Tibial nerve (tissue), 4 donors: ENCODE measurements at regions not wholly inside any gene's neighbourhood (a gene's known extent, or its start where the extent isn't known, plus 50 kb on each side); places are given as distances from the start of the nearest gene placed in this dataset.

Experiments
- DNase-seq, 2 donors: peaks; one replicate each; pipeline ENCODE4 v3.0.0-alpha.2; 2019; ENCODE audit warnings: low spot score in 2 of 2
- H3K27ac ChIP-seq, 4 donors: fragments of 200-600 bp; sonication (generic) in 3 of 4; one replicate each; pipeline ENCODE4 v1.5.1; 2017 to 2019; ENCODE audit warnings: mild to moderate bottlenecking in 1 of 4
- H3K27me3 ChIP-seq, 2 donors: fragments of 200-600 bp; sonication (generic) in 1 of 2; one replicate each; pipeline versions ENCODE4 v1.5.1 to v1.6.0; 2017 to 2019
- H3K36me3 ChIP-seq, 3 donors: fragments of 200-600 bp; sonication (generic); one replicate each; pipeline ENCODE4 v1.5.1; 2018 to 2019
- H3K4me1 ChIP-seq, 4 donors: fragments of 200-600 bp; sonication (generic) in 3 of 4; one replicate each; pipeline ENCODE4 v1.5.1; 2017 to 2019
- H3K4me3 ChIP-seq, 4 donors: fragments of 200-600 bp; sonication (generic) in 3 of 4; one replicate each; pipeline ENCODE4 v1.5.1; 2017 to 2019; ENCODE audit warnings: mild to moderate bottlenecking in 1 of 4, moderate library complexity in 1 of 4
- H3K9me3 ChIP-seq, 4 donors: fragments of 200-600 bp; sonication (generic) in 3 of 4; one replicate each; pipeline ENCODE4 v1.5.1; 2017 to 2019
- EP300 ChIP-seq, 2 donors: sonication (generic); formaldehyde crosslinking; IDR thresholded peaks; one replicate each; pipeline ENCODE4 v1.6.1; 2017; ENCODE audit warnings: antibody characterized with exemption in 2 of 2, mild to moderate bottlenecking in 1 of 2
- POLR2A ChIP-seq, 2 donors: fragments of 450-650 bp; IDR thresholded peaks; one replicate each; pipeline ENCODE4 v1.6.1; 2017; ENCODE audit warnings: antibody characterized with exemption in 2 of 2, mild to moderate bottlenecking in 2 of 2, moderate library complexity in 2 of 2
- WGBS, 2 donors: methylation state at CpG; one replicate each; pipeline ENCODE4 v1.1.5; 2018; 5-methylcytosine and 5-hydroxymethylcytosine counted together
- TF ChIP-seq, protein P1 (sequence below), 5 experiments: fragments of 200-600 bp in 3 of 5; fragments of 450-650 bp in 2 of 5; sonication (generic) in 3 of 5; IDR thresholded peaks; one replicate each; pipeline ENCODE4 v1.5.1; 2016 to 2019; ENCODE audit warnings: antibody characterized with exemption in 5 of 5, mild to moderate bottlenecking in 3 of 5, moderate library complexity in 2 of 5

DNA sequence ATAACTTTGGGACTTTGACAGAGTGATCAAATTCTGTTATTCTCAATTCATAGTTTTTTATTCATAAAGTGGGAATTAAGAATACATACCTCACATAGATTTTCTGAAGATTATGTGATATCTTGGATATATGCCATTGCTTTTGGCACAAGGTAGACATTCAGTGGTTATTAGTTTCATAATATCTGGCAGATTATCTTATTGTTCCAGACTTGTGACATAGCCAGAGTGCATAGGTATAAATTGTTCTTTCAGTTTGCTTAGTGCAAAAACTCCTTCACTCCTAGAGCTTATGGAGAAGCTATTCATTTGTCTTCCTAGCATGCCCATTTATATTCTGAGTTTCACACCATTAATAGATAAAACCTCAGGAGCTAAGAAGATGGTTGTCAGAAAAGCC is 222.0 kb downstream of the KCNE4 start:
- H3K27me3 ChIP-seq: no peaks in the 10 kb centered on the region
- H3K36me3 ChIP-seq: no peaks in the 10 kb centered on the region
- H3K9me3 ChIP-seq: no peaks in the 10 kb centered on the region
- H3K4me3 ChIP-seq: no peak overlapping the region
- no peak for DNase-seq
- H3K27ac ChIP-seq: no peak overlapping the region
- H3K4me1 ChIP-seq: no peaks in the 10 kb centered on the region
- TF ChIP-seq, protein P1, sequence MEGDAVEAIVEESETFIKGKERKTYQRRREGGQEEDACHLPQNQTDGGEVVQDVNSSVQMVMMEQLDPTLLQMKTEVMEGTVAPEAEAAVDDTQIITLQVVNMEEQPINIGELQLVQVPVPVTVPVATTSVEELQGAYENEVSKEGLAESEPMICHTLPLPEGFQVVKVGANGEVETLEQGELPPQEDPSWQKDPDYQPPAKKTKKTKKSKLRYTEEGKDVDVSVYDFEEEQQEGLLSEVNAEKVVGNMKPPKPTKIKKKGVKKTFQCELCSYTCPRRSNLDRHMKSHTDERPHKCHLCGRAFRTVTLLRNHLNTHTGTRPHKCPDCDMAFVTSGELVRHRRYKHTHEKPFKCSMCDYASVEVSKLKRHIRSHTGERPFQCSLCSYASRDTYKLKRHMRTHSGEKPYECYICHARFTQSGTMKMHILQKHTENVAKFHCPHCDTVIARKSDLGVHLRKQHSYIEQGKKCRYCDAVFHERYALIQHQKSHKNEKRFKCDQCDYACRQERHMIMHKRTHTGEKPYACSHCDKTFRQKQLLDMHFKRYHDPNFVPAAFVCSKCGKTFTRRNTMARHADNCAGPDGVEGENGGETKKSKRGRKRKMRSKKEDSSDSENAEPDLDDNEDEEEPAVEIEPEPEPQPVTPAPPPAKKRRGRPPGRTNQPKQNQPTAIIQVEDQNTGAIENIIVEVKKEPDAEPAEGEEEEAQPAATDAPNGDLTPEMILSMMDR (IDR thresholded peaks at IDR 0.05): no peak
- TF ChIP-seq EP300 (IDR thresholded peaks at IDR 0.05): no peak
- no peak for TF ChIP-seq POLR2A (IDR thresholded peaks at IDR 0.05)

DNA sequence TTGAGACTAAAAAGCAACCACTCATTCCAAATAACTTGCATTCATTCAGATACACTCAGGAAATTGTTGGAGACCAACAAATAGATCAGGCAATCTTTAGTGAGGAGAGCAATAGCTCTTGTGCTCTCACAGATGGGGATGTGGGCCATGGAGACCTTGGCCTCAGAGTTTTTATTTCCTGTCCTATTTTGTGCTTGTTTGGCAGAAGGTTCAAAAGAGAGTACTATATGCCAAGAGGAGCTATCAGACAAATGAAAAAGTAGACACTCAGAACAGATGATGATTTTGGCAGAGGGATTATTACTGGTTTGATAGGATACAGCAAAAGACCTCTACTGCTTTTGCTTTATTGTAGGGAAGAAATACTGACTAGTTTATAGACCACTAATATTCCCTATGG is 230.2 kb downstream of the KCNE4 start:
- H3K27ac ChIP-seq: no peak overlapping the region
- peaks cover 0 to 5% (median 0%) of the 10 kb centered on the region in 4 donors for H3K9me3 ChIP-seq
- H3K36me3 ChIP-seq: no peaks in the 10 kb centered on the region
- no peak overlapping the region for H3K4me3 ChIP-seq
- no peaks in the 10 kb centered on the region for H3K4me1 ChIP-seq
- TF ChIP-seq EP300 (IDR thresholded peaks at IDR 0.05): no peak
- TF ChIP-seq, protein P1 (IDR thresholded peaks at IDR 0.05): no peak
- TF ChIP-seq POLR2A (IDR thresholded peaks at IDR 0.05): no peak
- no peaks in the 10 kb centered on the region for H3K27me3 ChIP-seq
- DNase-seq: no peak

DNA sequence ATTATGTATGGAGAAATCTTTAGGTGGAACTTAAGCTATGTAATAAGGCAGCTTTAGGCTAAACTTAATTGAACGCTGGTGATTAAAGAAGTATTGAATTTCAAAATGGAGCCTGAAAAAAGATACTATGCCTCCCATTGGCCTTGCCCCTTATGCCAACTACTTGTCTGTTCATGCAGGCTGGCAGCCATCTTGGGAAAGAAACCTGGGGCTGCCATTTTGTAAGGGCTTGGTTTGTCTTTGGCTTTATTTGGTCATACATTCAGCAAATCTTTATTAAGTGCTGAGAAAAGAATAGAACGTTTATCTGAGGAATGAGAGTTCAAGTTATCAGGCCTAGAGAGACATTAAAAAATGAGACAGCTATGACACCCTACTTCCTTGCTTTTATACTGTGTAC is 231.3 kb downstream of the KCNE4 start:
- no peak overlapping the region for H3K4me3 ChIP-seq
- TF ChIP-seq, protein P1 (IDR thresholded peaks at IDR 0.05): no peak
- TF ChIP-seq EP300 (IDR thresholded peaks at IDR 0.05): no peak
- TF ChIP-seq POLR2A (IDR thresholded peaks at IDR 0.05): no peak
- H3K4me1 ChIP-seq: no peaks in the 10 kb centered on the region
- H3K27me3 ChIP-seq: no peaks in the 10 kb centered on the region
- 69 to 72% methylated on average over 2 of the region's 2 CpGs for WGBS, 2 donors
- H3K27ac ChIP-seq: no peak overlapping the region
- H3K36me3 ChIP-seq: no peaks in the 10 kb centered on the region
- peaks cover 0 to 5% (median 0%) of the 10 kb centered on the region in 4 donors for H3K9me3 ChIP-seq
- no peak for DNase-seq

DNA sequence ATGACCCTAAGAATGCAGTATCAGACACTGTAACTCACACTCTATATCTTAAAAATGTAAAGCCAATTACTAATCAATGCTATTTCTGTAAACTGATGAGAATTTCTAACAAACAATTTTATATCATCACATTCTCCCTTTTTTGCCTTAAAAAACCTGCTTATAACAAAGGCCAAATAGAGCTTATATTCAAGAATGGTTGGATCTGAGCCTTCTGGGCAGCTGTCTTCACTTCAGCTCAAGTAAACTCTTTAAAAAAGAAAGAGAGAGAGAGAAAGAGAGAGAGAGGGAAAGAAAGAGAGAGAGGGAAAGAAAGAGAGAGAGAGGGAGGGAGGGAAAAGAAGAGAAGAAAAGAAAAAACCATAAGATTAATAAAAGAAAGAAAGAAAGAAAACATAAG is 231.8 kb downstream of the KCNE4 start:
- peaks cover 0 to 5% (median 0%) of the 10 kb centered on the region in 4 donors for H3K9me3 ChIP-seq
- no peaks in the 10 kb centered on the region for H3K27me3 ChIP-seq
- H3K27ac ChIP-seq: no peak overlapping the region
- DNase-seq: no peak
- TF ChIP-seq, protein P1 (IDR thresholded peaks at IDR 0.05): no peak
- no peak for TF ChIP-seq POLR2A (IDR thresholded peaks at IDR 0.05)
- no peaks in the 10 kb centered on the region for H3K4me1 ChIP-seq
- no peaks in the 10 kb centered on the region for H3K36me3 ChIP-seq
- H3K4me3 ChIP-seq: no peak overlapping the region

DNA sequence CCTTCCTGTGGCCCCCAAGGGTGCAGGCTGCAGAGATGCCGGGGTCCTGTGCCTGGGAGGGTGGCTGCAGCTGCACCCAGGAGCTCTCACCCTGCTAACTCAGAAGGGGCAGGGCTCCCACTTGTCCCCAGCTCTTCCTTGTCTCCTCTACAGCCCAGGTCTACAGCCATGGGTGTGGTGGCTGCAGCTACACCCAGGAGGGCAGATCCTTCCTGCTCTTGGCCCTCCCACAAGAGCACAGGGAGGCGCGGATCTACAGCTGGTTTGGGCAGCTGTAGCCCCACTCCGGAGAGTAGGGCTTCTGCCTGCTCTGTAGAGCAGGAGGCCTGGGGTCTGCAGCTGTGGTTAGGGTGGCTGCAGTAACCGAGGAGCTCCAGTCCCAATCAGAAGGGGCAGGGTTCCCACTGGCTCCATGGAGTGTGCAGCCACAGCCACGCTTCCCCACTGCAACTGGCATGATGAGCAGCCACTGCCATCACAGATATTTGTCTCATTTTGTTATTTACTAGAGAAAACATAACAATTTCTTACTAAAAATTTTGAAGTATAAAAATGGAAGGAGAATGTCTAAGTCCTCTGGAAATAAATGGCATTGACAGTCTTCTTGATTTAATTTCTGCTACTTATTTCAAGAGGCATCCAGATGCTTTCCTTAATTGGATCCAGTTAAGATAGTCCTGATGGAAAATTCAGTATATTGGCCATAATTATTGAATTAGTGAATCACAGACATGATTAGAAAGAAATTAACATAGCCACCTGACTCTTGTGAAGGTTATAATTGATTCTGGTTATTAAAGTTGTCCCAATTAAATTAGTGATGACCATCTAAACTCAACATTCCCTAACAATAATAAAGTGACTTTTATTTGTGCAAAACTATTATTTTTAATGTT is 233.6 kb downstream of the KCNE4 start:
- no peaks in the 10 kb centered on the region for H3K27me3 ChIP-seq
- no peak for TF ChIP-seq EP300 (IDR thresholded peaks at IDR 0.05)
- TF ChIP-seq POLR2A (IDR thresholded peaks at IDR 0.05): no peak
- TF ChIP-seq, protein P1 (IDR thresholded peaks at IDR 0.05): no peak
- WGBS, 2 donors: 86 to 94% methylated on average over 4 to 5 of the region's 6 CpGs
- no peak for DNase-seq
- peaks cover 0 to 8% (median 2%) of the 10 kb centered on the region in 4 donors for H3K9me3 ChIP-seq
- H3K4me1 ChIP-seq: no peaks in the 10 kb centered on the region
- no peaks in the 10 kb centered on the region for H3K36me3 ChIP-seq
- no peak overlapping the region for H3K4me3 ChIP-seq
- no peak overlapping the region for H3K27ac ChIP-seq
